Kidney capillary endothelial cell (primary cell): ENCODE measurements at regions not wholly inside any gene's neighbourhood (a gene's known extent, or its start where the extent isn't known, plus 50 kb on each side); places are given as distances from the start of the nearest gene placed in this dataset.

Experiments used
- DNase-seq: peaks from one replicate; pipeline ENCODE4 v3.0.0-alpha.2; 2018; ENCODE audit warnings: low spot score

GRCh38 chr4:151606061-151606460 is 154.7 kb downstream of the GATB start:
- DNase-seq = no peak

DNA sequence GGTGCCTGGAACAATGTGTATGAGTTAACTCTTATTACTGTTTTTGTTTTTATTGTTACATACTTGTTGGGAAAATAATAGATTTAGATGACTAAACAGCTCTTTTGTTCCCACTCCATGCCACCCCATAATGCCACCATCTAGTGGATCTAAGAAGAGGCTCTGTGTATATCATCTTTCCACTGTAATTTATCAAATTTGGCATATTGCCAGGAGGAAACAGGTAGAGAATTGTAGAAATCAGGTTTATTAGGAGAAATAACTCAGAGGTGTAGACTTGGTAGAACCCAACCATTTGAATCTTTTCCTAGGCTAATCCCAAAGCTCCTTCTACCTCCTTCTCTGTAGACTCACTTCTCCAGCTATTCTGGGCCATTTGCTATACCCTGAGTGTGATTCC is 150.6 kb downstream of the GATB start:
- DNase-seq = no peak

GRCh38 chr4:151611960-151612359 is 148.8 kb downstream of the GATB start:
- DNase-seq = no peak

GRCh38 chr4:151613290-151613689 is 147.5 kb downstream of the GATB start:
- DNase-seq = no peak

DNA sequence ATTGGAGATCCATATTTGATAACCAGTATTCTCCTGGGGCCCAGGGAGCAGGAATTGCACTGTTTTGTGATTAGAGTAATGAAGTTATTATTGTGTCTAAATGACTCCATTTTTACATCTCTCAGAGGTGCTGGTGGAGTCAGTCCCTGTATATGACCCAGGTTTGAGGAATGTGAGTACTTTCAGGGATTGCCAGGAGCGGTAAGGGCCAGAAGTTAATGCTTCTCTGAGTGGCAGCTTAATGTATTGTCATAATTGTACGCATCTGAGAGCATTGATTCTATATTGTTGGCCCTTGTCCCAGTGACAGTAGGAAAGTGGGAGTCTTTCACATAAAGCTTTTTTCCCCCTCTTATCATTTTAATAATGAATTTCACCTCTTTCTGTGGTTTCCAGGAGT is 146.2 kb downstream of the GATB start:
- DNase-seq = no peak

- no peak for DNase-seq
Measured at GRCh38 chr4:151618858-151619257, 141.9 kb downstream of the GATB start.

DNA sequence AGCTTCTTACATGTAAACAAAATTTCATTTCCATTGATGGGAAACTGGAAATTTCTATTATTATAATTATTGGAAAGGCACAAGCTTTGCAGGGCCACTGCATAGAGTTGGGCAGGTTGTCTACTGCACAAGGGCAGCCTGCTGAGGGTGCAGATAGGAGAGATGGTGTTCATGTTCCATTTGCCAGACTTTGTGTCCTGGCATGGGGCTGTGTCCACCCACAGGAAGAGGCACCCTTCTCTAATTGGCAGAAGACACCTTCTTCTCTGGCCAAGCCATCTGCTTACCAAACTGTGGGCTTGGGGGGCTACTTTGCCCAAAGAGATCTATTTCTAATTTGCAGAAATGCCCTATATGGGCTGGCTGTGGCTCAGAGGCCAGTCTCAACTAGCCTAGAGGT is 140.7 kb downstream of the GATB start:
- DNase-seq = no peak
